ENCODE measurements at regions not wholly inside any gene's neighbourhood (a gene's known extent, or its start where the extent isn't known, plus 50 kb on each side); places are given as distances from the start of the nearest gene placed in this dataset.

GRCh38 chr6:141117874-141118273 is 1014.9 kb upstream of the GJE1 start:
- in situ Hi-C loops (cut with MboI; ENCODE audit: low sequenced_read_pairs in 4 of 4) (no loop called here), intact Hi-C loops (cut with DNase I; ENCODE audit: low total_unique reads) (no loop called here)
- no peak for TF ChIP-seq POLR2A (IDR thresholded peaks at IDR 0.05)
- TF ChIP-seq CTCF (IDR thresholded peaks at IDR 0.05 in 4 of 5, conservative IDR thresholded peaks at IDR 0.05 in 1 of 5), result no peak
- H3K27ac ChIP-seq, result no peak overlapping the region
- DNase-seq (no peak), ATAC-seq (no peak)
- H3K27me3 ChIP-seq, result no peaks in the 10 kb centered on the region
- no peaks in the 10 kb centered on the region for H3K4me1 ChIP-seq
- no peaks in the 10 kb centered on the region for H3K9me3 ChIP-seq
- no peaks in the 10 kb centered on the region for H3K36me3 ChIP-seq
- no peak overlapping the region for H3K4me3 ChIP-seq

GRCh38 chr6:141110481-141110880 is 1022.2 kb upstream of the GJE1 start:
- TF ChIP-seq POLR2A (IDR thresholded peaks at IDR 0.05), result no peak
- TF ChIP-seq CTCF (IDR thresholded peaks at IDR 0.05 in 4 of 5, conservative IDR thresholded peaks at IDR 0.05 in 1 of 5), result no peak
- in situ Hi-C loops (cut with MboI; ENCODE audit: low sequenced_read_pairs in 4 of 4) (no loop called here), intact Hi-C loops (cut with DNase I; ENCODE audit: low total_unique reads) (no loop called here)
- Histone ChIP-seq H3K9me3 (no peaks in the 10 kb centered on the region), H3K4me1 (no peaks in the 10 kb centered on the region), H3K27me3 (no peaks in the 10 kb centered on the region), H3K4me3 (no peak overlapping the region), H3K36me3 (no peaks in the 10 kb centered on the region), H3K27ac (no peak overlapping the region)
- DNase-seq (no peak), ATAC-seq (no peak)

DNA sequence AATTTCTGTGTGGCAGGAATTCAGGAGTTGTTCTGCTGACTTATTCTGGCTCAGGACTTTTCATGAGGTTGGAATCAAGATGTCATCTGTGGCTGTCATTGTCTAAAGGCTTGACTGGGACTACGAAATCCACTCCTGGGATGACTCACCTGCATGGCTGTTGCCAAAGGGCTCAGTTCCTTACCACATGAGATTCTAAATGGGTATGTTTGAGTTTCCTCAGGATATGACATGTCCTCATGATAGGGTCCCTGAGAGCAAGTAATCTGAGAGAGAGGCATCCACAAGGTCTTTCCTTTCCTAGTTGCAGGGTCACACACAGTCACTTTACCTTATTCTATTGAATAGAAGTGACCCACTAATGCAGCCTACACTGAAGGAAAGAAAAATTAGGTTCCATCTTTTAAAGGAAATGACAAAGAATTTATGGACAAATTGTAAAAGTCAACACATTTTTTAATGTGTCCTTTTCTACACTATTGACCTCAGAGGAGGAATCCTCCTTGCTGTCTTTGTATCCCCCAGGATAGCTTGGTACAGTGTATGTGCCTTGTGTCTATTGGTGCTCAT is 1025.0 kb upstream of the GJE1 start:
- intact Hi-C loops (cut with DNase I; ENCODE audit: low total_unique reads) (no loop called here), in situ Hi-C loops (cut with MboI; ENCODE audit: low sequenced_read_pairs in 4 of 4) (no loop called here)
- H3K4me1 ChIP-seq, result no peaks in the 10 kb centered on the region
- H3K27ac ChIP-seq, result no peak overlapping the region
- H3K27me3 ChIP-seq, result no peaks in the 10 kb centered on the region
- no peaks in the 10 kb centered on the region for H3K36me3 ChIP-seq
- TF ChIP-seq CTCF (IDR thresholded peaks at IDR 0.05 in 4 of 5, conservative IDR thresholded peaks at IDR 0.05 in 1 of 5), result no peak
- no peak for TF ChIP-seq POLR2A (IDR thresholded peaks at IDR 0.05)
- DNase-seq (no peak), ATAC-seq (no peak)
- no peak overlapping the region for H3K4me3 ChIP-seq
- no peaks in the 10 kb centered on the region for H3K9me3 ChIP-seq

DNA sequence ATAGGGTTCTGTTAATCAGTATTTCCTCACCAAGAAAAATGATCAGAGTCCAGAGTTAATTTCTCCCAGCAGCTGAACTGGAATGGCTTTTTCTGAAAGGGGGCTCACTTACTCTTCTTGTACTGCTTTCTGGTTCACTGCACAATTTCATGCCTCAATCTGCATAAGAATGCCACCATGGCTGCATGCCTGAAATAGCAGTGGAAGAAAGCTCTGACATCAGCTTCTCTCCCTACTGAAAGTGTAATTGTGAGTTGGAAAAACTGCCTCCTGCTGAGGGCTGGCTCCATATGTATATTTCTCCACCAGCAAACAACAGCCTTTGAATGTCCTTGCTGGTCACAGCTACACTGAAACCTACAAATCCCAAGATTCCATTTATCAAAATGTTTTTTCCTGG is 1027.2 kb upstream of the GJE1 start:
- no peaks in the 10 kb centered on the region for H3K36me3 ChIP-seq
- no peaks in the 10 kb centered on the region for H3K27me3 ChIP-seq
- H3K4me1 ChIP-seq, result no peaks in the 10 kb centered on the region
- TF ChIP-seq CTCF (IDR thresholded peaks at IDR 0.05 in 4 of 5, conservative IDR thresholded peaks at IDR 0.05 in 1 of 5), result no peak
- TF ChIP-seq POLR2A (IDR thresholded peaks at IDR 0.05), result no peak
- no peak overlapping the region for H3K4me3 ChIP-seq
- intact Hi-C loops (cut with DNase I; ENCODE audit: low total_unique reads), result no loop called here
- no peaks in the 10 kb centered on the region for H3K9me3 ChIP-seq
- DNase-seq, result no peak
- H3K27ac ChIP-seq, result no peak overlapping the region
- in situ Hi-C loops (cut with MboI; ENCODE audit: low sequenced_read_pairs in 4 of 4), result no loop called here
- no peak for ATAC-seq

DNA sequence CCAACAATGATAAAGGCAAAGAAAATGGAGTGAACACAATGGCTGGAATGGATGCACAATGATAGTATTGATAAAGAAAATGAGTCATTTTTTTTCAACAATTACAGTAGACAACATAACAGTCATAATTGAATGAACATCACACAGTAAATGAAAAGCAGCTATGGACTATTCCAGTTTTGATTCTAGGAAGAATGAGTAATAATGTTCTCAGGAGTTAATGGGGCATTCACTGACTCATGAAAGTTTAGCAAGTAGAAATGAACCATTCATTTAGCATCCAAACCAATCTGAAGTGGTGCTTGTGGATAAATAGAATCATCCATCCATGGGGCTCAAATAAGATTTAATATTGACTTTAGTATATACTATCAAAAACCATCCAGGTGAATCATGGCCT is 1029.5 kb upstream of the GJE1 start:
- Histone ChIP-seq H3K27ac (no peak overlapping the region), H3K27me3 (no peaks in the 10 kb centered on the region), H3K4me3 (no peak overlapping the region), H3K36me3 (no peaks in the 10 kb centered on the region), H3K4me1 (no peaks in the 10 kb centered on the region), H3K9me3 (no peaks in the 10 kb centered on the region)
- ATAC-seq (no peak), DNase-seq (no peak)
- TF ChIP-seq CTCF (IDR thresholded peaks at IDR 0.05 in 4 of 5, conservative IDR thresholded peaks at IDR 0.05 in 1 of 5), result no peak
- no peak for TF ChIP-seq POLR2A (IDR thresholded peaks at IDR 0.05)
- intact Hi-C loops (cut with DNase I; ENCODE audit: low total_unique reads), result no loop called here
- in situ Hi-C loops (cut with MboI; ENCODE audit: low sequenced_read_pairs in 4 of 4), result no loop called here
